Kidney tubule cell (primary cell): ENCODE measurements at regions not wholly inside any gene's neighbourhood (a gene's known extent, or its start where the extent isn't known, plus 50 kb on each side); places are given as distances from the start of the nearest gene placed in this dataset.

Experiments used
- DNase-seq: peaks from one replicate; pipeline ENCODE4 v3.0.0-alpha.2; 2018; ENCODE audit warnings: low spot score

GRCh38 chr2:171225302-171225980 lies 64.7 kb upstream of the TLK1 start:
- DNase-seq: peak; percentile 94

GRCh38 chr2:171217330-171217729 lies 56.6 kb upstream of the TLK1 start:
- DNase-seq: no peak

DNA sequence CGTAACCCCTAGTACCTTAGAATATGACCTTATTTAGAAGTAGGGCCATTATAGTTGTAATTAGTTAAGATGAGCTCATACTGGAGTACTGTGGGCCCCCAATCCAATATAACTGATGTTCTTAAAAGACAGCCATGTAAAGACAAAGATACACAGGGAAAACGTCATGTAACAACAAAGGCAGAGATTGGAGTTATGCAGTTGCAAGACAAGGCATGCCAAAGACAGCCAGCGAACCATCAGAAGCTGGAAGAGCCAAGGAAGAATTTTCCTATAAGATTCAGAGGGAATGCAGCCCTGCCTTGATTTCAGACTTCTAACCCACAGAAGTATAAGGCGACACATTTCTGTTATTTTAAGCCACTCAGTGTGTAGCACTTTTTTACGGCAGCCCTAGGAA lies 55.9 kb upstream of the TLK1 start:
- DNase-seq: no peak

GRCh38 chr2:171214093-171214492 lies 53.4 kb upstream of the TLK1 start:
- DNase-seq: no peak

GRCh38 chr2:171210864-171211431 lies 50.3 kb upstream of the TLK1 start:
- no peak for DNase-seq
